Upper lobe of left lung (tissue), 4 donors: ENCODE measurements at regions not wholly inside any gene's neighbourhood (a gene's known extent, or its start where the extent isn't known, plus 50 kb on each side); places are given as distances from the start of the nearest gene placed in this dataset.

Experiments
- POLR2A ChIP-seq, 4 donors: fragments of 450-650 bp; IDR thresholded peaks; one replicate each; pipeline ENCODE4 v1.5.1; 2016 to 2017; ENCODE audit warnings: antibody characterized with exemption in 4 of 4, mild to moderate bottlenecking in 2 of 4
- POLR2AphosphoS5 ChIP-seq, 2 donors: sonication (generic); formaldehyde crosslinking; IDR thresholded peaks; one replicate each; pipeline ENCODE4 v1.5.1; 2017; ENCODE audit warnings: antibody characterized with exemption in 2 of 2
- TF ChIP-seq, protein P1 (sequence below), 6 experiments: fragments of 450-650 bp in 4 of 6; fragments of 200-600 bp in 2 of 6; sonication (generic) in 2 of 6; IDR thresholded peaks; one replicate each; pipeline ENCODE4 v1.5.1; 2016 to 2019; ENCODE audit warnings: antibody characterized with exemption in 6 of 6

DNA sequence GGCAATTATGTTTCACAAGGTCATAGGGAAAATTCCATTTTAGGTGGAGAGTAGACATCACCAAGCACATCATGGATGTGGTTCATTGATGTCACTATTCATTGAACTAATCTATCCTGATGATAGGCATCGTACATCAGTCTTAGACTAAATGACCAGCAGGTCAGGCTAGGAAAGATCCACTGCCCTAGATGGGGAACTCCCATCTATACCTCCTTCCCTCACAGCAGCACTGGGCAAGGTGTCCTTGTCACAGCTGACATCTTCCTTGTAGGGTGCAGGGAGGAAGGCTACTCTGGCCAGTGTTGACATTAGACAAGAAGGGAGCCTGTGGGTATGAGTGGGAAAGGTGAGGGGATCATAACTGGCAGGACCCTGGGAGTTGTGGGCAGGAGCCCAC, 63.8 kb upstream of the CAPRIN2 start:
- TF ChIP-seq, protein P1, sequence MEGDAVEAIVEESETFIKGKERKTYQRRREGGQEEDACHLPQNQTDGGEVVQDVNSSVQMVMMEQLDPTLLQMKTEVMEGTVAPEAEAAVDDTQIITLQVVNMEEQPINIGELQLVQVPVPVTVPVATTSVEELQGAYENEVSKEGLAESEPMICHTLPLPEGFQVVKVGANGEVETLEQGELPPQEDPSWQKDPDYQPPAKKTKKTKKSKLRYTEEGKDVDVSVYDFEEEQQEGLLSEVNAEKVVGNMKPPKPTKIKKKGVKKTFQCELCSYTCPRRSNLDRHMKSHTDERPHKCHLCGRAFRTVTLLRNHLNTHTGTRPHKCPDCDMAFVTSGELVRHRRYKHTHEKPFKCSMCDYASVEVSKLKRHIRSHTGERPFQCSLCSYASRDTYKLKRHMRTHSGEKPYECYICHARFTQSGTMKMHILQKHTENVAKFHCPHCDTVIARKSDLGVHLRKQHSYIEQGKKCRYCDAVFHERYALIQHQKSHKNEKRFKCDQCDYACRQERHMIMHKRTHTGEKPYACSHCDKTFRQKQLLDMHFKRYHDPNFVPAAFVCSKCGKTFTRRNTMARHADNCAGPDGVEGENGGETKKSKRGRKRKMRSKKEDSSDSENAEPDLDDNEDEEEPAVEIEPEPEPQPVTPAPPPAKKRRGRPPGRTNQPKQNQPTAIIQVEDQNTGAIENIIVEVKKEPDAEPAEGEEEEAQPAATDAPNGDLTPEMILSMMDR (IDR thresholded peaks at IDR 0.05), result no peak
- no peak for TF ChIP-seq POLR2A (IDR thresholded peaks at IDR 0.05)
- no peak for TF ChIP-seq POLR2AphosphoS5 (IDR thresholded peaks at IDR 0.05)
